ENCODE measurements at regions not wholly inside any gene's neighbourhood (a gene's known extent, or its start where the extent isn't known, plus 50 kb on each side); places are given as distances from the start of the nearest gene placed in this dataset.
A peak's percentile ranks its signal among the peaks of the same experiment; 100 is the strongest.

DNA sequence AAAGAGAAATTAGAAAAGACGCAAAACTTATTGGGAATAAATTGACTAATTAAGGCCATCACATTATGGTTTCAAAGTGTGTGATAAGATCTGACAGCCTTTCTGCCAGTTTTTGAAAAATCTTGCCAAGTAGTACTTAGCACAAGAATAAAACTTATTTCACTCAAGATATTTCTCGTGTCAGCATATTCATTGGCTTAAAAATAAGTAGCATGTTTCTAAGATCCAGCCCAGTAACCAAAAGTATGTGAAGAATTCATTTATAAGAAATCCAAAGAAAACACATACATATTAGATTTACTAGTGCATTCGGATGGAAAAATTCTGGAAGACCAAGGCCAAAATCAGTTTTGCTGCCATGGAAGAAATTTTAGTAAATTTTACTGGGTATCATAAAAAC, 1135.0 kb downstream of the GALC start:
- peak; percentile 6 for DNase-seq (ENCODE audit: low spot score)
- CTCF ChIA-PET = no interaction called here
- TF ChIP-seq, protein P1, sequence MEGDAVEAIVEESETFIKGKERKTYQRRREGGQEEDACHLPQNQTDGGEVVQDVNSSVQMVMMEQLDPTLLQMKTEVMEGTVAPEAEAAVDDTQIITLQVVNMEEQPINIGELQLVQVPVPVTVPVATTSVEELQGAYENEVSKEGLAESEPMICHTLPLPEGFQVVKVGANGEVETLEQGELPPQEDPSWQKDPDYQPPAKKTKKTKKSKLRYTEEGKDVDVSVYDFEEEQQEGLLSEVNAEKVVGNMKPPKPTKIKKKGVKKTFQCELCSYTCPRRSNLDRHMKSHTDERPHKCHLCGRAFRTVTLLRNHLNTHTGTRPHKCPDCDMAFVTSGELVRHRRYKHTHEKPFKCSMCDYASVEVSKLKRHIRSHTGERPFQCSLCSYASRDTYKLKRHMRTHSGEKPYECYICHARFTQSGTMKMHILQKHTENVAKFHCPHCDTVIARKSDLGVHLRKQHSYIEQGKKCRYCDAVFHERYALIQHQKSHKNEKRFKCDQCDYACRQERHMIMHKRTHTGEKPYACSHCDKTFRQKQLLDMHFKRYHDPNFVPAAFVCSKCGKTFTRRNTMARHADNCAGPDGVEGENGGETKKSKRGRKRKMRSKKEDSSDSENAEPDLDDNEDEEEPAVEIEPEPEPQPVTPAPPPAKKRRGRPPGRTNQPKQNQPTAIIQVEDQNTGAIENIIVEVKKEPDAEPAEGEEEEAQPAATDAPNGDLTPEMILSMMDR (conservative IDR thresholded peaks at IDR 0.05; ENCODE audit: low read depth, low read length) = no peak
- TF ChIP-seq EZH2 (IDR thresholded peaks at IDR 0.05; ENCODE audit: borderline replicate concordance, low read depth, low read length, poor library complexity, severe bottlenecking) = no peak
- Histone ChIP-seq H3K9me3 (ENCODE audit: low read depth, low read length, poor library complexity, severe bottlenecking) (no peaks in the 10 kb centered on the region), H3K27me3 (replicated peaks; ENCODE audit: insufficient read depth, low read depth, low read length, poor library complexity) (no peaks in the 10 kb centered on the region), H3K4me1 (ENCODE audit: insufficient read depth, low read length, poor library complexity, severe bottlenecking) (no peaks in the 10 kb centered on the region), H3K36me3 (ENCODE audit: insufficient read depth, low read length, poor library complexity, severe bottlenecking) (no peaks in the 10 kb centered on the region), H3K27ac (ENCODE audit: low read depth, low read length, poor library complexity, severe bottlenecking) (peak overlapping the region; percentile 5), H3K4me3 (ENCODE audit: low read depth, low read length, poor library complexity, severe bottlenecking) (no peak overlapping the region)
- POLR2A ChIA-PET (ENCODE audit: low non-redundant PET) = no interaction called here
- intact Hi-C loops (cut with micrococcal nuclease; ENCODE audit: unreplicated experiment) = no loop called here
- no TSS peak for BruUV-seq (replicated peaks)

DNA sequence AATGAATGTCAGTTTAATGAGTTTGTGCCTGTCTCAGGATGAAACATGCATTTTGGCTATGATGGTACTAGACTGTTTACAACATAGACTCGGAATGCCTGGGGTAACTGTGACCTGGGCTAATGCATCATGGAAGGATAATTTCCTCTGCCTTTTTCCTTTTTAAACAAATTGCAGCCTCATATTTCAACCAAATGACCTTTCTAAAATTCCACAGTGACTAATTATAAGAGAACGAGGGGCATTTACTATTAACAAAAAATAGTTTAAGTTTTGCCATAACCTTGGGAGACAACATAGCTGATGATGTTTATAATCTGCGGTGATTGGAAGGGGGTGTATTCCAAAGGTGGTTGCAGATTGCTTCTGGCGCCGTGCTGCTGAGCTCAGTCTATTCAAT, 1140.5 kb downstream of the GALC start:
- Histone ChIP-seq H3K4me1 (ENCODE audit: insufficient read depth, low read length, poor library complexity, severe bottlenecking) (no peaks in the 10 kb centered on the region), H3K9me3 (ENCODE audit: low read depth, low read length, poor library complexity, severe bottlenecking) (no peaks in the 10 kb centered on the region), H3K36me3 (ENCODE audit: insufficient read depth, low read length, poor library complexity, severe bottlenecking) (no peaks in the 10 kb centered on the region), H3K27ac (ENCODE audit: low read depth, low read length, poor library complexity, severe bottlenecking) (no peak overlapping the region), H3K4me3 (ENCODE audit: low read depth, low read length, poor library complexity, severe bottlenecking) (no peak overlapping the region), H3K27me3 (replicated peaks; ENCODE audit: insufficient read depth, low read depth, low read length, poor library complexity) (no peaks in the 10 kb centered on the region)
- CTCF ChIA-PET = no interaction called here
- POLR2A ChIA-PET (ENCODE audit: low non-redundant PET) = no interaction called here
- no TSS peak for BruUV-seq (replicated peaks)
- intact Hi-C loops (cut with micrococcal nuclease; ENCODE audit: unreplicated experiment) = no loop called here
- TF ChIP-seq, protein P1 (conservative IDR thresholded peaks at IDR 0.05; ENCODE audit: low read depth, low read length) = no peak
- TF ChIP-seq EZH2 (IDR thresholded peaks at IDR 0.05; ENCODE audit: borderline replicate concordance, low read depth, low read length, poor library complexity, severe bottlenecking) = no peak
- DNase-seq (ENCODE audit: low spot score) = no peak

DNA sequence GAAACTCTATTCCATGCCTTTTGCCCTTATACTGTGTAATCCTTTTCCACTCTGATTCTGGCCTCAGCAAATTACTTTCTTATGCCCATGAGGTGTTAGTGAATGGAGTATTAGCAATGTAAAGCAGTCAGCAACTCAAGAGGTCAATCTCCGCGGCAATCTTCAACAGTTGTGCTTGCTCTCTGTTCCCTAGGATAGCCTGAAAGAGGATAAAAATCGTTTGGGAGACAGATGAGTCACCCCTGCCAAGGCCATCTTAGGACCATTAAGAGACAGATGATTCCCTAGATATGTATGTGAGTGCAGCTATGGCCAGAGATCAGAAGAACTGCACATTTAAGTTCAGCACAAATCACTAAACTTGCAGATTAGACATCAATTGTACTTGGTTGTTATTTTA, 1145.8 kb downstream of the GALC start:
- intact Hi-C loops (cut with micrococcal nuclease; ENCODE audit: unreplicated experiment) = no loop called here
- no peak for TF ChIP-seq EZH2 (IDR thresholded peaks at IDR 0.05; ENCODE audit: borderline replicate concordance, low read depth, low read length, poor library complexity, severe bottlenecking)
- TF ChIP-seq, protein P1 (conservative IDR thresholded peaks at IDR 0.05; ENCODE audit: low read depth, low read length) = no peak
- H3K9me3 ChIP-seq (ENCODE audit: low read depth, low read length, poor library complexity, severe bottlenecking) = no peaks in the 10 kb centered on the region
- ChIA-PET POLR2A (ENCODE audit: low non-redundant PET) (no interaction called here), CTCF (no interaction called here)
- DNase-seq (ENCODE audit: low spot score) = no peak
- H3K27me3 ChIP-seq (replicated peaks; ENCODE audit: insufficient read depth, low read depth, low read length, poor library complexity) = no peaks in the 10 kb centered on the region
- BruUV-seq (replicated peaks) = no TSS peak
- no peaks in the 10 kb centered on the region for H3K36me3 ChIP-seq (ENCODE audit: insufficient read depth, low read length, poor library complexity, severe bottlenecking)
- no peak overlapping the region for H3K4me3 ChIP-seq (ENCODE audit: low read depth, low read length, poor library complexity, severe bottlenecking)
- H3K4me1 ChIP-seq (ENCODE audit: insufficient read depth, low read length, poor library complexity, severe bottlenecking) = no peaks in the 10 kb centered on the region
- no peak overlapping the region for H3K27ac ChIP-seq (ENCODE audit: low read depth, low read length, poor library complexity, severe bottlenecking)
